HPDE6-E6E7 (cell line): ENCODE measurements at regions not wholly inside any gene's neighbourhood (a gene's known extent, or its start where the extent isn't known, plus 50 kb on each side); places are given as distances from the start of the nearest gene placed in this dataset.
"Not testable (repeated sequence)": the region's sequence is repeated elsewhere in the genome, so short reads cannot be mapped to it uniquely, and the experiment has no call there.

Experiments used
- DNase-seq: peaks from one replicate; pipeline ENCODE4 v3.0.0; 2011; ENCODE audit warnings: missing footprints; ENCODE audit errors: extremely low spot score

DNA sequence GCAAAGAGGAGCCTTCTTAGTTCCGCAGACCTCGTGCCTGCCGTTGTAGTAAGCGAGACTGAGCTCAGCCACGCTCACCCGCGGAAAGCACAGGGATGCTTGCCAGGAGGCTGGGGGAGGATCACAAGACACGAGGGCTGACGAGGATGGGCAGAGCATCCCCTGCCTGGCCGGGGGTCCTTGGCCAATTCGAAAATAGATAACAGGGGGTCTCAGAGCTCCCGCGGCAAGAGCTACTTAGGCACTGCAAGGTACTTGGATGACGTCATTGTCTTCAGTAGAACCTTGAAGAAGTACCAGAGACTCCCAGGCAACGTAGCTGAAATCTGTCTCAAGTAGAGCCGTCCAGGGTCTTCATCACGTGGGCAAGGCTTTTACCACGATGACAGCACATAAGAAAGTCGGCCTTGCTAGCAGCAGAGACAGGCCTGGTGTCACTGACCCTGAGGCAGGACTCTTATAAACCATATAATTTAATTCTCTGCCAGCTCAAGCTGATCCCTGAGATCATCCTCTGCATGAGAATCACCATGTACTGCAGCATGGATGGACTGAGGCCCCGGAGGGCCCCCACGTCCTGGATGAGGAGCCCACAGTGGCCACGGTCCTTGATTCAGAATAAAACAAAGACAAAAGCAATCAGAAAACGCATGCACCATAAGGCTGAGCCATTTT is 81.9 kb downstream of the TMEM18 start:
- no peak for DNase-seq

DNA sequence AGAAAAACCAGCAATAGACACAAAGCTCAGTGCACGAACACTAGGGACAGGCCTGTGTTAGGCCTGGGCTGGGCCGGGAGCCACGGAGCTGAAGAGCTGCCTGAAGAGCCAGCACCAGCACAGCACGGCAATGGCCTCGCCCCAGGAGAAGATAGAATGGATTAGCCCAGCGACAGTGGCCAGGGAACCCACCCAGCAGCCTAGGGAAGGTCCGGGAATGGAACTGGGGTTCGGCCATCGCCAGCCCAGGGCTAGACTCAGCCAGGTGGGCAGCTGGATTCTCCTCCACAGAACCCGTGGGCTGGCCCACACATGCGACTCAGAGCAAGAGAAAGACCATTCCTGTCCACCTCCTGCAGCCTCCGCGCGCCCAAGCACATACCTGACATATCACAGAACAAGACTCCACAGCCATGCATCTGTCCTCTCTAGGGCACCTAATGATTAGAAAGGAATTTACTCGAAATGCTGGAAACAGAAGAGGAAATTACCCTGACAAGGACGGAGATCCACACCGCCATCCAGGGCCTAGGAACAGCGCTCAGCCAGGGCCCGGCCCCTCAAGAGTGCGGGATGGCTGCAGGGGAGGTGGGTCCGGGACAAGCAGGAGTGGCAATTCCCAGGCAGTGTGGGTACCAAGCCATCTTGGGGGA is 82.8 kb downstream of the TMEM18 start:
- DNase-seq: no peak

DNA sequence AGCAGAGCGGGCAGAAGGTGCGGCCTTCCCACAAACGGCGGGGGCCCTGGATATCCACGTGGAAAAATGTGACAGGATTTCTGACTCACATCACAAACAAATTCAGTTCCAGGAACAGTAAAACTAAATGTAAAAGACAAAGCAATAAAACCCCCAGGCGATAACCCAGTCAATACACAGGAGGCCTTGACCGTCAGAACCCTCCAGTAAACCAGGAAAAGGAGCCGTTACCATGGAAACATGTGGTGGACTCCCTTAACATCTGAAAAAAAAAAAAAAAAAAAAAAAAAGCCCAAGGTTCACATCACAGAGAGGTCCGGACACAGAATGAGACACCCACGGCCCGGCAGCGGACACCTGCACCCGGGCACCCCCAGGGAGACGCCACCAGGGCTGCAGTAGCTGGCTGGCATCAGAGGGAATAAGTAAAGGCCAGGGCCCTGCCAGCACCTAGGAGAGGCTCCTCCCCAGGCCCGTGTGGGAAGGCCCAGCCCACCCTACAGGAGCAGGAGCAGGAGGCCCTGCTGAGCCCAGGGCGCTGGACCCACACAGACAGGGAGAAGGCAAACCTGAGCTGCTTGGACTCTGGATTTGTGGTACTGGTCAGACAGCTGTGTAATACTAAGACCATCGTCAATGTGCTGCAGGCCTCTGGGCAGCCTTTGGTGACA is 83.7 kb downstream of the TMEM18 start:
- no peak for DNase-seq

DNA sequence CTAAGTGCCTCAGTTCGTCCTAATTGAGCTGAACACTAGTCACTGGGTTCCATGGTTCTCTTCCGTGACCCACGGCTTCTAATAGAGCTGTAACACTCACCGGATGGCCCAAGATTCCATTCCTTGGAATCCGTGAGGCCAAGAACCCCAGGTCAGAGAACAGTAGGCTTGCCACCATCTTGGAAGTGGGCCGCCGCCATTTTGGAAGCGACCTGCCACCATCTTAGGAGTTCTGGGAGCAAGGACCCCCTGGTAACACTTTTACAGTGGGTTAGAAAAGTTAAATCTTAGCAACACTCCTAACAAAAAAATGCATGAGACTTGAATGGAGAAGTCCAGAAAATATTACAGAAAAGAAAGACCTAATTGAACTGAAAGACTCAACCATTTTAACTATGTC is 84.5 kb downstream of the TMEM18 start:
- no peak for DNase-seq

DNA sequence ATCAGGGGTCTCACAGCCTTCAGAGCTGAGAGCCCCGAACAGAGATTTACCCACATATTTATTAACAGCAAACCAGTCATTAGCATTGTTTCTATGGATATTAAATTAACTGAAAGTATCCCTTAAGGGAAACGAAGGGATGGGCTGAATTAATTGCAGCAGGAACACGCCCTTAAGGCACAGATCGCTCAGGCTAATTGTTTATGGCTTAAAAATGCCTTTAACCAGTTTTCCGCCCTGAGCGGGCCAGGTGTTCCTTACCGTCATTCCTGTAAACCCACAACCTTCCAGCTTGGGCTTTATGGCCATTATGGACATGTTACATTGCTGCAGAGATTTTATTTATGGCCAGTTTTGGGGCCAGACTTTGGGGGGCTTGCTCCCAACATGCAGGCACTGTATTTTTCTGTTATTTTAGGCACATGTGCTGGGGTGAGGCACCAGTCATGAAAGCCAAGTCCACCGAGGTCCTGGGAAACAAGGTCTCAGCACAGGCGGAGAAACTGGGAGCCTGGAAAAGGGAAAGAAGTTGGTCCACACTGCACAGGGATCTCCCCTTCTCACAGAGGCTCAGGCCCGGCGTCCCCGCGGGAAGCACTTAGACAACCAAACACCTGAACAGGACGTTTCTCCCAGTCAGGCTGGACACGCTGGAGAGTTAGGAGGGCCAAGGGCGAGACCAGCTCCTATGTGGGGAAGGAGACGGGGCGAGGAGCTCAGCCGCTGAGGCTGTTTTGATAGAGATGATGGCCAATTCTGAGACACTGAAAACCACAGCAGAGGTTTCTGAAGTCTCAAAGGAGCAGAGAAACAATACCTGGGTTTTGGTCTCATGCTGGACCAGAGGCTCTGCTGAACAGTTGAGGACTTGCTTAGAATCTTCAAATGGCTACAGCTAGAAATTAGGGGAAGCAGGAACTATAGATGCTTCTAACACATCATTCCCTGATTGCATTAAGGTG is 86.7 kb downstream of the TMEM18 start:
- no peak for DNase-seq

DNA sequence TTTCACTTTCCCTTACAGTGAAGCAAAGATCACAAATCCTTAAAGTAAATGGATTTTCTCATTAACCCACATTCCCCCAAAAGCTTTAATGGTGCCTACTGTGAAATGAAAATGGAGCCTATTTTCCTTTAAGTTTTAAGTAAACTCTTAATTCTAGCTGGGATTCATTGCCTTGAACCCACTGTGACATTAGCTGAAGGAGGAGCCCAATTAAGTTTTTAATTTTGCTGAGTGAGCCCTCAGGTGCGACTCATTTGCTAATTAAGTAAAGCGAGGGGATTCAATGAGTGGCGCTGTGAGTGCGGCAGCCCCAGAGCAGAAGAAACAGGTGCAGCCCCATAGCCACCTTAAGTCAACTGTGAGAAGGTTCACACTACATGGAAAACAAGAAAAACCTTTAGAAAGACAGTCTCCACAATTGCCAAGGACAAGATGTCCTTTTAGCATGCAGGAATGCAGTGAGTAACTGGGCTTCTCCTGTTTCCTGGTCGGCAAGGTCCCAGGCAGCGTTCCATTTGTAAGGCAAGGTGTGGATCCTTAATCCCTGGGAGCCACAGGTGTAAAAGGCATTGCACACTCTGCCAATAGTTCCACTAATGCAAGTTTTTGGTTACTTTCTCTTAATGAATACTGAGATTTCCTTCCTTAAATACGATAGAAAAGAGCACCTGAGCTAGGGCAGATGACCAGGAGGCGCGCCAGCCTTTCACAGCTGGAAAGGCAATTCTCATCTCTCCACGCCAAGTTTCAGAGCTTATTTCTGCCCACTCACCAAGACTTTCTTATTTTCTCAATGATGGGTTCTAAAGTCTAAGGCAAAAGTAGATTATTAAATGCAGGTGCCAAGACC is 87.7 kb downstream of the TMEM18 start:
- DNase-seq: no peak

DNA sequence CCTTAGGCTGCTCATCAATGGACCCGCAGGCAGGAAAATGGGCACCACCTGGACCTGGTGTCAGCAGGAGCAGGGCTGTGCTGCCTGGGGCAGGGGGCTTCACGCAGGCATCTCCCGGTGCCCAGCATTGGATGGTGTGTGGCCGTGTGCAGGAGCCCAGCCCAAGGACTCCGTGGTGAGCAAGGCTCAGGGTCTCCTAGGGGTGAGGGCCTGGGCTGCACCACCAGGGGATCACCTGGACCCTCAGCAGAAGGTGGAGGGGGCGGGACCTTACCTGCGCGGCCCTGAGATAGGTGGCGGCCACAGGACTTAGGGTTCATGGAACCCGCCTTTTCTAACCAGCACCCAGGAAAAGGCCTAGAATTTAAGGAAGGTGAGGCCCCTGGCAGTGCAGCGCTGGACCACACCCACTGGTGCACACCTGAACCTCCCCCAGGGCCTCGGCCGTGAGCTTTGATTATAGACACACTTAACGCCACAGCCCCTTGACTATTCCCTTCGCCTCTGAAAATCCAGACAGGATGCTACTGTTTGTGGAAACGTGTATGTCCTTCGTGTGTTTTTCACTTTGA is 89.0 kb downstream of the TMEM18 start:
- DNase-seq: no peak

DNA sequence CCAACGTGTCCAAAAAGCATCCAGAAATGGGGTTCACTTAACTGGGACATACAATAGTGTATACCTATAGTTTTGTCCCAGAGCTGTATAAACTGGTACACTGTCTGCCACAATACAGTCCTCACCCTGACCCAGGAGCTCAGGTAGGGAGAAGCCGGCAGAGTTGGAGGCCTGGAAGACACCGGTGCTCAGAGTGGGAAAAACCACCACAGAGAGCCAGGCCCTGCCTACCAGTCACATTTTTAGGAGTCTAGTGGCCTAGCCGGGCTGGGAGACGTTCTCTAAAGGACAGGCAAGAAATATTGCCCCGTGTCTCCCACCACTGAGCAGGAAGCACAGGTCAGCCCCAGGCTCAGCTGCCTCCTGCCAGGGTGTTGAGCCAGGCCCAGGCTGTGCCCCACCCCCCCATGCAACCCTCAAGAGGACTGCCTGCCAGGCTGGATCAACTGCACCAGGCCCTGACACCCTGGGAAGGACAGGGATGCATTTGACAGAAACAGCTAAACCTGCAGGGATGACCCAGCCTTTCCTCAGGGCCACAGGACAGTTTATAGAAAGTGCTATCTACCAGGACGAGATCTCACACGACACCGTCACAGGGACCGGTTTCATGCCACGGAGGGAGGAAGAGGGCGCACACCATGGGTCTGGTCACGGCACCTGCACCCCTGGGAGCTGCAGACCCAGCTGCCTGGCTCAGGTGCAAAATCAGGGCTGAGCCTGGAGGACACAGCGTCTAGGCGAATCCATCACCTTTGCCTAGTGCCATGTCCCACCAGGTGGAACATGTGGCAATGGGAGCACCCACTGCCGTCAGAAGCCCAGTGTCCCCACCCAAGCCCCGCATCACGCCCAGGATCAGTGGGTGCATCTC is 89.9 kb downstream of the TMEM18 start:
- DNase-seq: no peak

DNA sequence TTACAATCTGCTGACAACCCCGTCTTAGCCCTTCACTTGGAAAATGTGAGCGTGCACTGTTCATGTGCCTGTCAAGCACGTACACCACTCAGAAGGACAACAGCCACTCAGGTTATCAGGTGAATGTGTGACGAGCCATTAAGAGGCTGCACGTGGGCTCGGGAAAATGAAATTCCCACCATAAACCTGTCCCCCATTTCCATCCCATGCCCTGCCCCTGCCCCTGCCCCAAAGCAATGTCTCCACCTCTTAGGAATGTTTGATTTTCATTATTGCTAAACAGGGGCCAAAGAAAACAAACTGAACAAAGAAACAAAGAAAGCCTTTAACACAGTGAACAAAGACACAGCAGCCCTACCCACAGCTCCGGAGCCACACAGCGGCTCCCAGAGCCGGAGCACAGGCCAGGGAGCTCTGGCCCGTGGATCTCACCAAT is 90.5 kb downstream of the TMEM18 start:
- no peak for DNase-seq

DNA sequence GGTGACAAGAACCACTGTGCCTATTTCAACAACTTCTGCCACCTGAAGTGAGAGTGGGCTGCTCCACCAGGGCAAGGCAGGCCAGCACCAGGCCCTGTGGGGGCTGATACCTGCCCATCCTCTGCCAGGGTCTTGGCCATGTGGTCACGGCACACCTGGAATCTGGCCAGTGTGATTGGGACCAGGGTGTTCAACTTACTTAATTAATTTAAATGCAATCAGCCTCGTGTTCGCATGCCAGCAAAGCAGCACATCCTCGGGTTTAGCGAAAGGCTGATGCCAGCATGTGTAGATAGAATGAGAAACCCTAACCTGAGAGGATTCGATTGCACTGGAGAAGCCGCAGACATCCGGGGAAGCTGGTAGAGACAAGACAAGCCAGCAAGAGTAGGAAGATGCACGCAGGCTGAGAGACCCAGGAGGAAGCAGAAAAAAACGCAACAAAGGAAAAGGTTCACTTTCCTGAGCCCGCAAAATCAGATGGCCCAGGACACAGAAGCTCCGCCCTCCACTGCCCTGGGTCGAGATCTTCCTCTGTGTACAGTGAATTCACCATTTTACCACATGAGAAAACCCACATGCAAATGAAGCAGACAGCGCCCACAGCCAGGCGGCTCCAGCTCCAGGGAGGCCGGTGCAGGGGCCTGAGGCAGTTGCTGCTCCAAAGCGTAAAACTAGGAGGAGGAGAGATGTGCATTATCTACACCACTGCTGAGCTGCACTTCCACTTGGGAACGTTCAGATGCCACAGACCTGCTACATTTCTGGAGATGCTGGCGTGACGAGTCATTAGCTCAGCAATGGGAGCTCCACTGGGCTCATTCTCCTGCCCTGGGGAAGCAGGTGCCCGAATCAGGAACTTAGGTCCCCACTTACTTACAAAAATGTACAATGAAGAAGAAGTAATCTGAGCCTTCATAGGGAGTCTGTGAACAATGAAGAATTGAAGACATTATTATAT is 92.1 kb downstream of the TMEM18 start:
- no peak for DNase-seq

DNA sequence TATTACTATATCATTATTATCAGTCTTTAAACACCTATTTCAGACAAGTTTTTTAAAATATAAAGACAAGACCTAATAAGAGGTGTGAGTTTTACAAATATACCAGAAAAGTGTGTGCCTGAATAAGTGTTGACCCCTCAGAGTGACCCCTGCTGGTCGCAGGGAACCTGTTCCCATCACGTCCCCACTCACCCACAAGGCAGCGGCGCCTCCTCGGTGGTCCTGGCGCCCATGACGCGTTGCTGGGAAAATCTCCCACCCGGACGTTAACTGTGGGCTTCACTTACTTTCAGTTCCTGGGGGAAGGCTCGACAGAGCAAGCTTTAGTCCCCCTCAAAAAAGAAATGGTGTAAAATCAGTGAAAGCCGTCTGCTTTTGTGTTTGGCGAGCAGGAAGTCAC is 93.5 kb downstream of the TMEM18 start:
- DNase-seq: no peak

DNA sequence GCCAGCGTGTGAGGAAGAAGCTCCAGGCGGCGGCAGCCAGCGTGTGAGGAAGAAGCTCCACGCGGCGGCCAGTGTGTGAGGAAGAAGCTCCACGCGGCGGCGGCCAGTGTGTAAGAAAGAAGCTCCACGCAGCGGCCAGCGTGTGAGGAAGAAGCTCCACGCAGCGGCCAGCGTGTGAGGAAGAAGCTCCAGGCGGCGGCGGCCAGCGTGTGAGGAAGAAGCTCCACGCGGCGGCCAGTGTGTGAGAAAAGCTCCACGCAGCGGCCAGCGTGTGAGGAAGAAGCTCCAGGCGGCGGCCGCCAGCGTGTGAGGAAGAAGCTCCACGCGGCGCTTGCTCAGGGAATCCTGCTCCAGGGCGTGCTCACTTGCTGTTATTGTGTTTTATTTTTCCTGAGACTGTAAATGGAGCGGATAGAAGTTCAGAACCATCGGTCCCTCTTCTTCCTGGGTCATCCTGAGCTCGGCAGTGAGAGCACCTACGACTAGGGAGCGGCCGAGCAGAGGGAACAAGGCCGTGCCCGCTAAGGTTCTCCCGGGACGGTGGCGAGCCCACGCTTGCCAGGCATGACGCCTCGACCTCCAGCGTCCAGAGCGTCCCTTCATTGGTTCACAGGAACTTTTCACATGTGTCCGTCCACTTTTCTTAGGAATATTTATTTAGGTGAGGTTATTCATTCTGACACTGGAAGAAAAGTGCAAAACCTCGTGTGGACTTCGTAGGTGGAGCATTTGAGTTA is 94.2 kb downstream of the TMEM18 start:
- DNase-seq: no peak

DNA sequence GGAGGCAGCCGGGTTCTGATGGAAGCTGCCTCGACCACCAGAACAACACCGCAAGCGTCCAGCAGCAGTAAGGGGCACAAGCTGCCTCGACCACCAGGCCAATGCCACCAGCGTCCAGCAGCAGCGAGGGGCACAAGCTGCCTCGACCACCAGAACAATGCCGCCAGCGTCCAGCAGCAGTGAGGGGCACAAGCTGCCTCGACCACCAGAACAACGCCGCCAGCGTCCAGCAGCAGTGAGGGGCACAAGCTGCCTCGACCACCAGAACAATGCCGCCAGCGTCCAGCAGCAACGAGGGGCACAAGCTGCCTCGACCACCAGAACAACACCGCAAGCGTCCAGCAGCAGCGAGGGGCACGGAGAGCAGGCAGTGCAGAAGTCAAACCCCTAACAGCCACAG is 94.9 kb downstream of the TMEM18 start:
- DNase-seq: not testable (repeated sequence)

DNA sequence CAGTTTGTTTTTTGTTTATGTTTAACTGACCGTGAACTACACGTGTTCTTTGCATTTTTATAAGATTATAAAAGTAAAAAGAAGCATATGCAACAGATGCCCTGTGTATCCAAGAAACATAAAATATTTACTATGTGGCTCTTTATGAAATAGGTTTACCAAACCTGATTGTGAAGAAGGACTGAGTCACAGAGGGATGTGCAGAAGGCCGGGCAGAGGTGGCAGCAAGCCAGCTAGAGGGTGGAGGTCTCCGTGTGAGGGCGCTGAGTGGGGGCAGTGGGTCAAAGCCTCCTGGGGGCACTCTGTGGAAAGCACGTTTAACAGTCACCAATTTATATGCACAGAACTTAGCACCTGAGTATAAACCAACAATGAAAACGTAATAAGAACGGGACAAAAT is 97.2 kb downstream of the TMEM18 start:
- DNase-seq: no peak

DNA sequence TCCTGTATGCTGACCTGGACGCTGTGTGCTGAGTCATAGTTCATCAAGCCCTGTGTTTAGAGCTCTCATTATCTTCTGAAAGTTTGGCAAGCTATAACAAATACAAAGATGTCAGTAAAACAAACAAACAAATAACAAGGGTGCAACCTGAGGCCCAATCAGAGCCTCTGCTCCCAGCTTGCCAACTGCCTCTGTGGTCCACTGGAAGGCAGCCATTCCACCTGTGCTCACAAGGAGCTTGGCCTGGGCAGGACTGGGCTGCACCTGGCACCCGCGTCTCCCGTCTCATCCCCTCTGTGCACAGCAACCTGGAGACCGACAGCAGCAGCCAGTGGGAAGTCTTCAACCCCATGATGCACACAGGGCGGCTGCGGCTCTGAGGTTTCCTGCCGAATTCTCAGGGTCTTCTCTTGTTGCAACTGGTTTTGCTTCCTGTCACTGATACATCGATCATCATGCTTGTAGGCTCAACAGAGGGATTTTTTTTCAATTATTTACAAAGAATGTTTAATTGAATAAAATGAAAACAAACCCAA is 97.8 kb downstream of the TMEM18 start:
- no peak for DNase-seq

DNA sequence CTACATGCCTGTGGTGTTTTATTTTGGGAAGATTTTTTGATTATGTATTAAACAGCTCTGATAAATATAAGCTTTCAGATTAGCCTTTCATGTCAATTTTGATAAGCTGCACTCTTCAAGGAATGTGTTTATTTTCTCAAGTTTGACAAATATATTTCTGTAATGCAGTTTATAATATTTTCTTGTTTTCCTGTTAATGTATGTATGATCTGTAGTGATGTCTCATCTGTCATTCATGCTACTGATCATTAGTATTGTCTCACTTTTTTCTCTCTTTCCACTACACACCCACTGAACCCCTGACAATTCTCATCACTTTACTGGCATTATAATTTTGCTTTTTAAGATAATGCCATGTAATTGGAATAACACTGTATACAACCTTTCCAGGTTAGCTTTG is 100.9 kb downstream of the TMEM18 start:
- no peak for DNase-seq

DNA sequence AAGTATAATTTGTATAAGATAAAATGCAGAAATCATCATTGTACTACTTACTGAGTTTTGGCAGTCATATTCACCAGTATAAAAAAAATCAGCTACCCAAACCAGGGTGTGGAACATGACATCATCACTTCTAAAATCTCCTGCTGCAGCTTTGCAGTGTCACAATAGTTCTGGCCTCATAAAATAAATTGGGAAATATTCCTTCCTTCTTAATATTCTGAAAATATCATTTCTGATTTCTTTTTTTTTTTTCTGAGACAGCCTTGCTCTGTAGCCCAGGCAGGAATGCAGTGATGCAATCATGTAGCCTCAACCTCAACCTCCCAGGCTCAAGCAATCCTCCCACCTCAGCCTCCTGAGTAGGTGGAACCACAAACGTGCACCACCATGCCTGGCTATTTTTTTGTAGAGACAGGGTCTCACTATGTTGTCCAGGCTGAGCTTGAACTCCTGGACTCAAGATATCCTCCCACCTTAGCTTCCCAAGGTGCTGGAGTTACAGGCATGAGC is 101.4 kb downstream of the TMEM18 start:
- DNase-seq: no peak
